Liver (tissue), 7 donors: ENCODE measurements at regions not wholly inside any gene's neighbourhood (a gene's known extent, or its start where the extent isn't known, plus 50 kb on each side); places are given as distances from the start of the nearest gene placed in this dataset.

Source experiments
- DNase-seq: peaks from one replicate; pipeline ENCODE4 v3.0.0-alpha.2; 2017; ENCODE audit warnings: low spot score
- H3K27ac ChIP-seq, 2 donors: one replicate each; pipeline ENCODE4 v1.7.0; 2013; ENCODE audit warnings: inconsistent platforms in 2 of 2, low read length in 2 of 2, control low read depth in 1 of 2, low read depth in 1 of 2, mild to moderate bottlenecking in 1 of 2
- H3K27me3 ChIP-seq, 4 donors: one replicate each; pipeline versions ENCODE4 v1.6.1 to v1.7.0; 2013; ENCODE audit warnings: low read length in 3 of 4, inconsistent platforms in 1 of 4, mild to moderate bottlenecking in 1 of 4, moderate library complexity in 1 of 4; ENCODE audit not compliant: control insufficient read depth in 4 of 4, insufficient read depth in 4 of 4
- H3K36me3 ChIP-seq, 4 donors: one replicate each; pipeline versions ENCODE4 v1.6.1 to v1.7.0; 2013; ENCODE audit warnings: low read length in 3 of 4, mild to moderate bottlenecking in 3 of 4, low read depth in 1 of 4, moderate library complexity in 1 of 4; ENCODE audit not compliant: control insufficient read depth in 4 of 4, insufficient read depth in 3 of 4
- H3K4me1 ChIP-seq, 4 donors: one replicate each; pipeline versions ENCODE4 v1.6.1 to v1.7.0; 2013; ENCODE audit warnings: low read length in 3 of 4, mild to moderate bottlenecking in 3 of 4, moderate library complexity in 1 of 4; ENCODE audit not compliant: control insufficient read depth in 4 of 4, insufficient read depth in 4 of 4
- H3K4me3 ChIP-seq, 3 donors: one replicate each; pipeline versions ENCODE4 v1.6.1 to v1.7.0; 2013; ENCODE audit warnings: low read length in 3 of 3, control low read depth in 1 of 3, low read depth in 1 of 3, mild to moderate bottlenecking in 1 of 3
- H3K9ac ChIP-seq, 2 donors: one replicate each; pipeline ENCODE4 v1.7.0; 2013; ENCODE audit warnings: low read length in 2 of 2, mild to moderate bottlenecking in 2 of 2, moderate library complexity in 2 of 2, control low read depth in 1 of 2, low read depth in 1 of 2
- H3K9me3 ChIP-seq, 4 donors: one replicate each; pipeline versions ENCODE4 v1.6.1 to v1.7.0; 2013; ENCODE audit warnings: low read length in 3 of 4; ENCODE audit not compliant: control insufficient read depth in 4 of 4
- EGR1 ChIP-seq, 2 donors: IDR thresholded peaks; 2 replicates each; pipeline ENCODE4 v1.6.1; 2016 to 2018; ENCODE audit warnings: antibody characterized with exemption in 2 of 2, low read depth in 2 of 2
- FOXA1 ChIP-seq: IDR thresholded peaks from 2 replicates; pipeline ENCODE4 v1.6.1; 2016; ENCODE audit warnings: antibody characterized with exemption
- FOXA2 ChIP-seq: IDR thresholded peaks from 2 replicates; pipeline ENCODE4 v1.6.1; 2016; ENCODE audit warnings: antibody characterized with exemption
- GABPA ChIP-seq, 2 donors: IDR thresholded peaks in 1 of 2; conservative IDR thresholded peaks in 1 of 2; 2 replicates each; pipeline ENCODE4 v1.6.1; 2016; ENCODE audit warnings: antibody characterized with exemption in 2 of 2, mild to moderate bottlenecking in 1 of 2, moderate library complexity in 1 of 2
- HNF4G ChIP-seq: IDR thresholded peaks from 2 replicates; pipeline ENCODE4 v1.6.1; 2016; ENCODE audit warnings: antibody characterized with exemption
- JUND ChIP-seq, 2 donors: IDR thresholded peaks; 2 replicates each; pipeline ENCODE4 v1.6.1; 2016; ENCODE audit warnings: antibody characterized with exemption in 2 of 2
- REST ChIP-seq: IDR thresholded peaks from 2 replicates; pipeline ENCODE4 v1.6.1; 2016; ENCODE audit warnings: antibody characterized with exemption, mild to moderate bottlenecking
- RXRA ChIP-seq, 2 donors: IDR thresholded peaks; 2 replicates each; pipeline ENCODE4 v1.6.1; 2017 to 2018; ENCODE audit warnings: antibody characterized with exemption in 2 of 2, mild to moderate bottlenecking in 1 of 2
- TAF1 ChIP-seq: conservative IDR thresholded peaks from 2 replicates; pipeline ENCODE4 v1.6.1; 2016; ENCODE audit warnings: antibody characterized with exemption, mild to moderate bottlenecking
- WGBS: extraction: QIAGEN DNeasy Blood & Tissue Kit; methylation state at CpG from one replicate; pipeline ENCODE4 v1.1.7; 2013; 5-methylcytosine and 5-hydroxymethylcytosine counted together
- TF ChIP-seq, protein P1 (sequence below): IDR thresholded peaks from 2 replicates; pipeline ENCODE4 v1.6.1; 2016; ENCODE audit warnings: antibody characterized with exemption
- donor health status: healthy.
- donor health status: healthy.
- donor health status: healthy.
- donor health status: healthy.

DNA sequence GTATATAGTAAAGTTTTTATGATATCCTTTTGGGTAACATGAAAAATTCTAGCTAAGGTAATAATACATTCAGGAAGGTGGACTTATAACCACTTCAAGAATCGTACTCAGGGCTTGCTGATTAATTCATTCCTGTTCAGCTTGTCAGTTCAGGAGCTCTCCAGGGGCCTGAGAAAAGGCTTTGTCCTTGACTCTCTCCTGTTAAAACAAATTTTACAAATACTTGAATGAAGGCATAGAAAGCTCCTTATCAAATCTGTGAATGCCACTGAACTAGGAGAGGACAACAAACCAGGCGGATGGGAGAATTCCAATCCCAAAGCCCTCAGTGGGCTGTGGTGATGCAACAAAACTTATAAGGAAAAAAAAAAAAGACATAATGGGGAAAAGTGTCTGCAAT, 354.5 kb upstream of the ZMIZ1 start:
- 89% methylated on average over 2 of the region's 2 CpGs for WGBS
- Histone ChIP-seq H3K4me3 (no peak overlapping the region), H3K27me3 (no peaks in the 10 kb centered on the region), H3K9me3 (no peaks in the 10 kb centered on the region), H3K27ac (no peak overlapping the region), H3K4me1 (no peaks in the 10 kb centered on the region), H3K9ac (no peak overlapping the region), H3K36me3 (no peaks in the 10 kb centered on the region)
- TF ChIP-seq FOXA2: no peak
- TF ChIP-seq EGR1 (IDR thresholded peaks at IDR 0.05; ENCODE audit: low read depth in 2 of 2): no peak
- TF ChIP-seq, protein P1, sequence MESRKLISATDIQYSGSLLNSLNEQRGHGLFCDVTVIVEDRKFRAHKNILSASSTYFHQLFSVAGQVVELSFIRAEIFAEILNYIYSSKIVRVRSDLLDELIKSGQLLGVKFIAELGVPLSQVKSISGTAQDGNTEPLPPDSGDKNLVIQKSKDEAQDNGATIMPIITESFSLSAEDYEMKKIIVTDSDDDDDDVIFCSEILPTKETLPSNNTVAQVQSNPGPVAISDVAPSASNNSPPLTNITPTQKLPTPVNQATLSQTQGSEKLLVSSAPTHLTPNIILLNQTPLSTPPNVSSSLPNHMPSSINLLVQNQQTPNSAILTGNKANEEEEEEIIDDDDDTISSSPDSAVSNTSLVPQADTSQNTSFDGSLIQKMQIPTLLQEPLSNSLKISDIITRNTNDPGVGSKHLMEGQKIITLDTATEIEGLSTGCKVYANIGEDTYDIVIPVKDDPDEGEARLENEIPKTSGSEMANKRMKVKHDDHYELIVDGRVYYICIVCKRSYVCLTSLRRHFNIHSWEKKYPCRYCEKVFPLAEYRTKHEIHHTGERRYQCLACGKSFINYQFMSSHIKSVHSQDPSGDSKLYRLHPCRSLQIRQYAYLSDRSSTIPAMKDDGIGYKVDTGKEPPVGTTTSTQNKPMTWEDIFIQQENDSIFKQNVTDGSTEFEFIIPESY: no peak
- TF ChIP-seq GABPA (IDR thresholded peaks at IDR 0.05 in 1 of 2, conservative IDR thresholded peaks at IDR 0.05 in 1 of 2): no peak
- no peak for DNase-seq

GRCh38 chr10:78715435-78715834, 353.3 kb upstream of the ZMIZ1 start:
- no peak for TF ChIP-seq HNF4G
- no peaks in the 10 kb centered on the region for H3K27me3 ChIP-seq
- no peak overlapping the region for H3K27ac ChIP-seq
- H3K9ac ChIP-seq: no peak overlapping the region
- no peaks in the 10 kb centered on the region for H3K4me1 ChIP-seq
- DNase-seq: no peak
- no peaks in the 10 kb centered on the region for H3K9me3 ChIP-seq
- no peak overlapping the region for H3K4me3 ChIP-seq
- 86% methylated on average over 2 of the region's 2 CpGs for WGBS
- no peaks in the 10 kb centered on the region for H3K36me3 ChIP-seq

DNA sequence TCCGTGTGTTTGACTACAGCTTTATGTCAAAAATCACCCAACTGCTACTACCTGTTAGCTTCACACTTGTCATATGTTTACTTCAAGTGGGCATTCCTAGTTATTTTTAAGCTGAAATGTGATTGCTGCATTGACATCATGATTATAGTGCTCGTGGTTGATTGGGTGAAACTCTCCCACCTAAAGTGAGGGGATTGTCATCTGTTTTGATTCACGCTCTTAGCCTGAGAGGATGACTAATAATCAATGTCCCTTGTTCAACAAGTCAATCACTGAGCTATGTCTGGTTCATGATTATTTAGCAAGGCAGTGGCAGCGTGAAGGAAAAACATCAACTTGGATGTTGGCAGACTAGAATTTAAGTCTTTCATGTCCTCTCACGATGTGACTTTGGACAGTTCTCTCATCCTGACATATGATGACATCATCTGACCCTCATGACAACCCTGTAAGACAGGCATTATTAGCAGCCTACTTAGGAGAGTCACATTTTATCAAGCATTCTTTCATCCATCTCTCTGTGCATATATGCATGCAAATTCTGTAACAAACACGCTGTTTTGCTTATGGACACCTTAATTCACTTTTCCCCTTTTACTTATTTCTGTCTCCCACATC, 352.6 kb upstream of the ZMIZ1 start:
- WGBS: 94% methylated on average over 6 of the region's 6 CpGs
- TF ChIP-seq RXRA (IDR thresholded peaks at IDR 0.05) (no peak), TAF1 (no peak), HNF4G (no peak), FOXA1 (no peak), JUND (IDR thresholded peaks at IDR 0.05) (no peak), EGR1 (IDR thresholded peaks at IDR 0.05; ENCODE audit: low read depth in 2 of 2) (no peak), REST (no peak)
- no peaks in the 10 kb centered on the region for H3K4me1 ChIP-seq
- no peak overlapping the region for H3K4me3 ChIP-seq
- no peaks in the 10 kb centered on the region for H3K27me3 ChIP-seq
- H3K36me3 ChIP-seq: no peaks in the 10 kb centered on the region
- no peaks in the 10 kb centered on the region for H3K9me3 ChIP-seq
- no peak for DNase-seq
- no peak overlapping the region for H3K9ac ChIP-seq
- no peak overlapping the region for H3K27ac ChIP-seq
